PC-9 (cell line): ENCODE measurements at regions not wholly inside any gene's neighbourhood (a gene's known extent, or its start where the extent isn't known, plus 50 kb on each side); places are given as distances from the start of the nearest gene placed in this dataset.

Experiments
- BruUV-seq: library from RNA; stranded (reverse); fragments of 400-500 nt; replicated peaks from 2 replicates; lab custom pipeline; 2021; lab: Mats Ljungman, UMichigan
- CTCF ChIA-PET: fragments of 300-600 bp; sonication (Branson Sonifier 250); formaldehyde crosslinking; loops from one replicate; lab custom pipeline; 2022; ENCODE audit warnings: antibody characterized with exemption; lab: Charles Lee
- POLR2A ChIA-PET: fragments of 300-600 bp; sonication (Branson Sonifier 250); formaldehyde crosslinking; loops from one replicate; lab custom pipeline; 2022; ENCODE audit warnings: antibody characterized with exemption; ENCODE audit not compliant: unreplicated experiment; lab: Charles Lee
- DNase-seq, 2 experiments: peaks; one replicate each; pipeline versions ENCODE4 v3.0.0 to v3.0.0-alpha.2; 2015 to 2022; ENCODE audit warnings: mixed read lengths in 1 of 2
- H2AFZ ChIP-seq: fragments of 200-600 bp; sonication (generic); 2 replicates; pipeline ENCODE4 v1.8.1; 2017; ENCODE audit warnings: antibody characterized with exemption
- H3F3A ChIP-seq: fragments of 200-600 bp; sonication (generic); 2 replicates; pipeline ENCODE4 v1.8.1; 2017; ENCODE audit warnings: antibody characterized with exemption, mild to moderate bottlenecking, low read depth; ENCODE audit not compliant: insufficient read depth
- H3K27ac ChIP-seq: fragments of 200-600 bp; sonication (generic); 2 replicates; pipeline ENCODE4 v1.6.1; 2016; ENCODE audit warnings: mixed run types
- H3K27me3 ChIP-seq: fragments of 200-600 bp; sonication (generic); 2 replicates; pipeline ENCODE4 v1.6.1; 2016; ENCODE audit warnings: low read depth, mixed run types; ENCODE audit not compliant: insufficient read depth
- H3K36me3 ChIP-seq: fragments of 200-600 bp; sonication (generic); 2 replicates; pipeline ENCODE4 v1.6.1; 2016; ENCODE audit warnings: low read depth, mixed run types
- H3K4me1 ChIP-seq: fragments of 200-600 bp; sonication (generic); replicated peaks from 2 replicates; pipeline ENCODE4 v1.6.1; 2016; ENCODE audit warnings: mixed run types; ENCODE audit not compliant: insufficient read depth
- H3K4me2 ChIP-seq: fragments of 200-600 bp; sonication (generic); 2 replicates; pipeline ENCODE4 v1.6.1; 2017; ENCODE audit warnings: mixed run types
- H3K4me3 ChIP-seq: fragments of 200-600 bp; sonication (generic); 2 replicates; pipeline ENCODE4 v1.6.1; 2016; ENCODE audit warnings: mixed run types
- H3K79me2 ChIP-seq: fragments of 200-600 bp; sonication (generic); 2 replicates; pipeline ENCODE4 v1.6.1; 2017; ENCODE audit warnings: low read depth, mixed run types
- H3K9me2 ChIP-seq: fragments of 200-600 bp; sonication (generic); 2 replicates; pipeline ENCODE4 v1.8.1; 2017; ENCODE audit warnings: mild to moderate bottlenecking; ENCODE audit not compliant: insufficient read depth
- H3K9me3 ChIP-seq: fragments of 200-600 bp; sonication (generic); 2 replicates; pipeline ENCODE4 v1.8.1; 2016; ENCODE audit warnings: low read depth; ENCODE audit not compliant: insufficient read depth
- H4K20me1 ChIP-seq: fragments of 200-600 bp; sonication (generic); 2 replicates; pipeline ENCODE4 v1.8.1; 2017; ENCODE audit not compliant: insufficient read depth
- EZH2 ChIP-seq: fragments of 200-600 bp; sonication (generic); IDR thresholded peaks from 2 replicates; pipeline ENCODE4 v1.8.0; 2017; ENCODE audit warnings: antibody characterized with exemption, low read depth
- intact Hi-C: fragments of 100-400 bp; cut with micrococcal nuclease; formaldehyde crosslinking; loops from one replicate; pipeline ENCODE4 v1.10.0; 2022; ENCODE audit not compliant: unreplicated experiment
- TF ChIP-seq, protein P1 (sequence below): fragments of 200-600 bp; sonication (generic); conservative IDR thresholded peaks from 2 replicates; pipeline ENCODE4 v1.6.1; 2017; ENCODE audit warnings: mixed run types, antibody characterized with exemption, mild to moderate bottlenecking, moderate library complexity

DNA sequence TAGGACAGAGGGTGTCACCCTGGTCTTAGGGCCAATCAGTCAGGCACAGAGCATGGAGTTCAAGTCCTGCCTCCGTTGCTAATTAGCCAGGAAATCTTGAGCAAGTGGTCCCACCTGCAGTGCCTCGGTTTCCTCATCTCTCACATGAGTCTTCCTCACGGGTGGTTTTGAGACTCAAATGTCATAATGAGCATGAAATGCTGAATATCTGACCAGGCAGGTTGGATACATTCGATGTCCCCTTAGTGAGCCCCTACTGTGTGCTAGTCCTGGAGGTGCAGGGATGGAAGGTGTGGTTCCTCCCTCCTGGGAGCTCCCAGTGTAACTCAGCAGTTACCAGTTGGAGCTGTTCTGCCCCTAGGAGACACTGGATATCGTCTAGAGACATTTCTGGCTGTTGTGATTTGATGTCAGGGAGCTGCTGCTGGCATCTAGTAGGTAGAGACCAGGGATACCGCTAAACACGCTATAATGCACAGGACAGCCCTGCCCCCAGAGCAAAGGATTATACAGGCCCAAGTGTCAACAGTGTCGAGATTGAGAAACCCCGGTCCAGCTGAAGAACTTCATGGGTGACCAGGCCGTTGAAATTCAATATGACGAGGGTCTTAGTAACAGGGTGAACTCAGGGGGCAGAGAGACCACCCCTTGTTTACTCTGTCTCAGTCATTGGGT, 118.5 kb upstream of the TWIST2 start:
- Histone ChIP-seq H2AFZ (no peak overlapping the region), H4K20me1 (no peaks in the 10 kb centered on the region), H3F3A (no peaks in the 10 kb centered on the region), H3K4me1 (no peaks in the 10 kb centered on the region), H3K79me2 (no peaks in the 10 kb centered on the region), H3K4me3 (no peak overlapping the region), H3K9me3 (no peaks in the 10 kb centered on the region), H3K36me3 (no peaks in the 10 kb centered on the region), H3K4me2 (no peak overlapping the region), H3K27me3 (peaks cover 79% of the 10 kb centered on the region), H3K9me2 (no peaks in the 10 kb centered on the region), H3K27ac (no peak overlapping the region)
- CTCF ChIA-PET: no interaction called here
- DNase-seq: no peak
- no TSS peak for BruUV-seq
- no peak for TF ChIP-seq EZH2
- TF ChIP-seq, protein P1, sequence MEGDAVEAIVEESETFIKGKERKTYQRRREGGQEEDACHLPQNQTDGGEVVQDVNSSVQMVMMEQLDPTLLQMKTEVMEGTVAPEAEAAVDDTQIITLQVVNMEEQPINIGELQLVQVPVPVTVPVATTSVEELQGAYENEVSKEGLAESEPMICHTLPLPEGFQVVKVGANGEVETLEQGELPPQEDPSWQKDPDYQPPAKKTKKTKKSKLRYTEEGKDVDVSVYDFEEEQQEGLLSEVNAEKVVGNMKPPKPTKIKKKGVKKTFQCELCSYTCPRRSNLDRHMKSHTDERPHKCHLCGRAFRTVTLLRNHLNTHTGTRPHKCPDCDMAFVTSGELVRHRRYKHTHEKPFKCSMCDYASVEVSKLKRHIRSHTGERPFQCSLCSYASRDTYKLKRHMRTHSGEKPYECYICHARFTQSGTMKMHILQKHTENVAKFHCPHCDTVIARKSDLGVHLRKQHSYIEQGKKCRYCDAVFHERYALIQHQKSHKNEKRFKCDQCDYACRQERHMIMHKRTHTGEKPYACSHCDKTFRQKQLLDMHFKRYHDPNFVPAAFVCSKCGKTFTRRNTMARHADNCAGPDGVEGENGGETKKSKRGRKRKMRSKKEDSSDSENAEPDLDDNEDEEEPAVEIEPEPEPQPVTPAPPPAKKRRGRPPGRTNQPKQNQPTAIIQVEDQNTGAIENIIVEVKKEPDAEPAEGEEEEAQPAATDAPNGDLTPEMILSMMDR: no peak
- intact Hi-C loops: no loop called here
- POLR2A ChIA-PET: interaction anchor here (0.5 kb wide), 1 partner anchor 74 kb away, joined by 3 read pairs; no protein-coding TSS in a partner anchor

DNA sequence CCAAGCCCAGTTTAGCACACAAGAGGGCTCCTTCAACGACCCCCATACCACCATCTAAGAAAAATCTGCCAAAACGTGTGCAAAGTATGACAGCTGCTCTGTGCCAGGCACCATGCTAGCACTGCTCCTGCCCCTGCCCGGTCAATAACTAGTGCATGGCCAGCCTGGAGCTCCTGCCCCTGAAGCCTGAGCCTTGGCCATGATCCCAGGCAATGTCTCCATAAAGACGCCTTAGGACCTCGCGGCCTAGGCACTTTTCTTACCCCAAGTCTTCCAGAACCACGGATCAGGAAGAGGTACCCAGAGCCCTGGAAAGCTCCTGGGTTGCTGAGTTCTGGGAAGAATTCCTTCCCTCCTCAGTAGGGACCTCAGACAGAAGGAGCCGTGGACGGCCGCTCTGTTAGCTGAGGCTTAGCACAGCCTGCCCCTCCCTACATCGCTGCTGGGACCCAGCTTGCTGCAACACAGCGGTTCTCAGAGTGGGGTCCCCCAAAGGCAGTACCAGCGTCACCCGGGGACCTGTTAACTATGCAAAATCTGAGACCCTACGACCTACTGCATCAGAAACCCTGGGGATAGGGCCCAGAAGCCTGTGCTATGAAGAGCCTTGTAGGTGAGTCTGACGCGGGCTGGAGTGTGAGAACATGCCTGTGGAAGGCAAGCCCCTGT, 117.8 kb upstream of the TWIST2 start:
- no TSS peak for BruUV-seq
- CTCF ChIA-PET: interaction anchor here (0.6 kb wide), 1 partner anchor 372 kb away, joined by 7 read pairs; no protein-coding TSS in a partner anchor
- H3K36me3 ChIP-seq: no peaks in the 10 kb centered on the region
- H3K9me3 ChIP-seq: no peaks in the 10 kb centered on the region
- TF ChIP-seq, protein P1: no peak
- TF ChIP-seq EZH2: no peak
- no peak overlapping the region for H3K27ac ChIP-seq
- no peaks in the 10 kb centered on the region for H3F3A ChIP-seq
- peaks cover 73% of the 10 kb centered on the region for H3K27me3 ChIP-seq
- no peak for DNase-seq
- no peaks in the 10 kb centered on the region for H4K20me1 ChIP-seq
- intact Hi-C loops: no loop called here
- no peak overlapping the region for H3K4me3 ChIP-seq
- H3K4me2 ChIP-seq: no peak overlapping the region
- H3K4me1 ChIP-seq: no peaks in the 10 kb centered on the region
- H3K9me2 ChIP-seq: no peaks in the 10 kb centered on the region
- H2AFZ ChIP-seq: no peak overlapping the region
- POLR2A ChIA-PET: interaction anchor here (0.5 kb wide), 1 partner anchor 73 kb away, joined by 3 read pairs; no protein-coding TSS in a partner anchor
- H3K79me2 ChIP-seq: no peaks in the 10 kb centered on the region

DNA sequence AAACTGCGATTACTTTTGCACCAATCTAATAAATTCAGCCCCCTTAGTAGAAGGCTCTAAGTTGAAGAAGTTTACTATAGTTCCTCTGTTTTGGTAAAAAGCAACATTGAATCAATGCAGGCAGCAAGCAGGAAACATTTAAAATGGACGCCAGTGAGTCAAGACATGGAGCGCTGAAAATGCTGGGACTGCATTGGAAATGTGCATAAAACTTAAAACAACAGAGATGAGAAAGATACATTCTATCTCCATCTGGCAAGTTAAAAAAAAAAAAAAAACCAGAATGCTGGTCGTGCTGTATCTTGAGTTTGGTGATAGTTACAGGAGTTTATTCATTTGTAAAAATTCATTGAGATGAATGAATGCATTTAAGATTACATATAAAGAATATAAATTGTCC, 117.0 kb upstream of the TWIST2 start:
- intact Hi-C loops: no loop called here
- H4K20me1 ChIP-seq: no peaks in the 10 kb centered on the region
- DNase-seq: no peak
- H3K27ac ChIP-seq: no peak overlapping the region
- TF ChIP-seq, protein P1: no peak
- TF ChIP-seq EZH2: no peak
- no peaks in the 10 kb centered on the region for H3K9me2 ChIP-seq
- H2AFZ ChIP-seq: no peak overlapping the region
- no peaks in the 10 kb centered on the region for H3K4me1 ChIP-seq
- no TSS peak for BruUV-seq
- H3F3A ChIP-seq: no peaks in the 10 kb centered on the region
- ChIA-PET CTCF (no interaction called here), POLR2A (no interaction called here)
- no peak overlapping the region for H3K4me3 ChIP-seq
- H3K79me2 ChIP-seq: no peaks in the 10 kb centered on the region
- peaks cover 66% of the 10 kb centered on the region for H3K27me3 ChIP-seq
- H3K9me3 ChIP-seq: no peaks in the 10 kb centered on the region
- no peak overlapping the region for H3K4me2 ChIP-seq
- no peaks in the 10 kb centered on the region for H3K36me3 ChIP-seq
